GM18858 (cell line): ENCODE measurements at regions not wholly inside any gene's neighbourhood (a gene's known extent, or its start where the extent isn't known, plus 50 kb on each side); places are given as distances from the start of the nearest gene placed in this dataset.
"Not testable (repeated sequence)": the region's sequence is repeated elsewhere in the genome, so short reads cannot be mapped to it uniquely, and the experiment has no call there.

Experiments used
- ATAC-seq: cut with Tn5 transposase; IDR thresholded peaks from one replicate; pipeline ENCODE4 v1.9.1; 2021; ENCODE audit not compliant: unreplicated experiment

DNA sequence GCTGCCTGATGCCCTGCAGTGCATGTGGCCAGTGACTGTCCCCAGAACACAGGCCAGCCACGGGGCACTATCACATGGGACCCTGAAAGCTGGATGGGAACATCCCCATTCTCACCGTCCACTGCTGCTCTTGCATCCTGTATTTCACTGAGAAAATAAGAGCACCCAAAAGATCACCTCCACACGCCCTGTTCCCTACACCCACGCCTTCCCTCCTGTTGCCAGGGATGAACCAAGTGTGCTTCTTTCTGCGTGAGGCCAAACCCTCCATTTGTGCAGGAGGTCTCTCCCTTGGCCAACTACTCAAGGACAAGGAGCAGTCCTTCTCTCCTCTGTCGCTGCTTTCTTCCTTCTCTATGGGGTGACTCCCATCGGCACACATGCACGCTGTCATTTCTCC is 118.3 kb downstream of the LRRC37A3 start:
- not testable (repeated sequence) for ATAC-seq

DNA sequence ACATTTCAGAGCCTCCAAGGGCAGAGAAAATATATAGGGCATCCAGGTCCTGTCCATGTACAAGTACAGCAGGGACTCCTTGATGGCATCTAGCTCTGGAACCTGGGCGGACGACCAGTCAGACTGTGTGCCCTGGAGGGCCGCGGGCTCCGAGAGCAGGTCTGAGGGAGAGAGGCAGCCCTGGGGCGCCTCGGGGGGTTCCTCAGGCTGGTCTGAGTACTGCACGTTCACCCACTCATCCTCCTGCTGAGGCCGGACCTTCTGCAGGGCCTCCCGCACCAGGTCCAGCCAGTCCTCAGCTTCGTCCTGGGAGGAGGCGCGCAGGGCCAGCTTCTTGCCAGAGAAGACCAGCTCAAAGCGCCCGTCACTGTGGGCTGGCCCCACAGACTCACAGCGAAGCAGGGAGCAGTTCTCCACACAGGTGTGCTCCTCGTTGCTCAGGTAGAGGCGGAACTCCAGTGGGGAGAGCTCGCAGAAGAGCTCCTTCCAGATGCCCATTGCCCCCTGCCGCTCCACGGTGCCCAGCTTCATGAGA is 118.8 kb downstream of the LRRC37A3 start:
- ATAC-seq = not testable (repeated sequence)

GRCh38 chr17:64799543-64800188 is 119.6 kb downstream of the LRRC37A3 start:
- not testable (repeated sequence) for ATAC-seq

- not testable (repeated sequence) for ATAC-seq
Observed at GRCh38 chr17:64798961-64799360, 120.3 kb downstream of the LRRC37A3 start.

GRCh38 chr17:64798489-64798790 is 120.8 kb downstream of the LRRC37A3 start:
- not testable (repeated sequence) for ATAC-seq

GRCh38 chr17:64797746-64798488 is 121.4 kb downstream of the LRRC37A3 start:
- not testable (repeated sequence) for ATAC-seq

DNA sequence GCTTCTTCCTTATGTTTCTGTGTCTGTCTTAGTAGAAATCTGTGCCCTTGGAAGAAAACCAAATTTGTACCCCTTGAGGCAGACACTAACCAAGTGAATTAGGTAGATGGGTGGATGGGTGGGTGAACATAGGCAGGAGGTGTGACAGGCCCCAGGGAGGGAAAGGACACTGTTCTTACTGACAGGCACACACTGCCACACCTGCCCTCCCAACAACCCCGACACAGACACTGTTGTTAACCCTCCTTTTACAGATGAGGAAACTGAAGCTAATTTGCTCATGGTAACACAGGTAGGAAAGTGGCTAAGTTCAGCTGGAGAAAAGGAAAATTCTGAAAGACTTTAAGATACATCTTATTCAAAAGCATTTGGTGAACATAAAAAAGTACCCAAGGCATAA is 123.9 kb downstream of the LRRC37A3 start:
- not testable (repeated sequence) for ATAC-seq

- ATAC-seq = not testable (repeated sequence)
Observed at GRCh38 chr17:64794548-64795274, 124.6 kb downstream of the LRRC37A3 start.

DNA sequence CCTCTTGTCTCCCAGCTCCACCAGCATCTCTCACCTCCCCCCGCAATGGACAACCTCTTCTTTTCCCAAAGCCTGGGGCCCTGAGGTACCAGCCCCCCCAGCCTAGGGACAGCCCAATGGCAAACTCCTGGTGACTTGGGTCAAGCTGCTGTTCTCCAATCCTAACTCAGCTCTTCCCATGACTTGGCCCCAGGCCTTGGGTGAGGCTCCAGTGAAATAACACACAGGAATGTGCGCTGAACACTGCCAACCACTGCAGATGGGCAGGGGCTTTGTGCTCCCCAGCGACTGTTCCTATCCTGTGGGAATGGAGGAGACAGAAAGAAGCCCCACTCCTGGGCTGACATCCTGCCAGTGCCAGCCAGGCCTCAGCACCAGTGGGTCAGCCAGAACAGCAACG is 125.2 kb downstream of the LRRC37A3 start:
- not testable (repeated sequence) for ATAC-seq

DNA sequence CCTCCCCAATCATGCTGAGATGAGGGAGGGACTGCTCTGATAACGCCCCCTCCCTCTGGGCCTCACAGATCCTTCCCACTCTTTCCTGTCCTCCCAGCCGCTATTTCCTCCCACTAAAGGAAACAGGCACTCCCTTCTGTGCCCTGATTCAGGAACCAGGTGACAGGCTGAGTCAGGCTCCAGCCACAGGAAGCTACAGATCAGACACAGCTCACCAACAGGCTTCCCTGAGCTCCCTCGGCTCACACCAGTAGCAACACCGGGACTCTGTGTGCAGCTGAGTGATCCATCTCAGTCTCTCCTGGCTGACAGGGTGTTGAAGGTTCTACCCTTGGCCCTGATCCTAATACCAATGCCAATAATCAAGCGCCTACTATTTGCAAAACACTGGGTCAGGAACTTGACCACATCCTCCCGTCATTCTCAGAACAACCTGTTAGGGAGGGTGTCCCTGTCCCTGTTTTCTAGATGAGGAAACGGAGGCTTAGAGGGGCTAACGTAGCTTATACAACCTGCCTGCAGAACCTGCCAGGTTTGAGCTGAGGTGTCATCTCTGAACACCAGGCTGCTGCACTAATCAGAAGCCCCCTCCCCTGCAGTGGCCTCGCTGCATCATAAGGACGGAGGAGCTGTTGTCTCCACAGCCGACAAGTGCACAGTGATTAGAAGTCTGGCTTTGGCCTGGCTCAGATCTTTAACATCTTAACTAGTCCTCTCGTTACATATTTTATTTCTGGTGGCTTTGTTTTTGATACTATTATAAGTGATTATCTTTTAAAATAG is 126.3 kb downstream of the LRRC37A3 start:
- not testable (repeated sequence) for ATAC-seq

- not testable (repeated sequence) for ATAC-seq
Observed at GRCh38 chr17:64792276-64792675, 127.0 kb downstream of the LRRC37A3 start.

GRCh38 chr17:64791691-64792090 is 127.6 kb downstream of the LRRC37A3 start:
- ATAC-seq = not testable (repeated sequence)

GRCh38 chr17:64791226-64791625 is 128.1 kb downstream of the LRRC37A3 start:
- ATAC-seq = not testable (repeated sequence)

- not testable (repeated sequence) for ATAC-seq
Observed at GRCh38 chr17:64790690-64791089, 128.6 kb upstream of the SMURF2 start.

- ATAC-seq = not testable (repeated sequence)
Observed at GRCh38 chr17:64790193-64790592, 128.1 kb upstream of the SMURF2 start.

GRCh38 chr17:64789061-64789445 is 126.9 kb upstream of the SMURF2 start:
- ATAC-seq = not testable (repeated sequence)

GRCh38 chr17:64788286-64789060 is 126.4 kb upstream of the SMURF2 start:
- ATAC-seq = no peak

DNA sequence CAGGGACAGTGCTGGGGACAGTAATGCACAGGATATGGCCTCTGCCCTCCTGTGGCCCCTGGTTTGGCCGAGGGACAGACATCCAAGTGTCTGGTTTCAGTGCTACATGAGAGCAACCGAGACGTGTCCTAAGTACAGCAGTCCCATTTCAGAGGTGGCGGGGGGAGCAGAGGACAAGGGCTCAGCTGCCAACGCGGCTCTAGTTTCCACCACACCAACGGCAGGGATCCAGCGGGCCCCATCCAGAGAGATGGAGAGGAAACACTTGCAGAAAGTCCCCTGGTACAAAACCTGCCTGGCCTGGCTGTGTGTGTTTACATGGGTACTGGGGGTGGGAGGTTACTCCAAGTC is 125.8 kb upstream of the SMURF2 start:
- no peak for ATAC-seq

DNA sequence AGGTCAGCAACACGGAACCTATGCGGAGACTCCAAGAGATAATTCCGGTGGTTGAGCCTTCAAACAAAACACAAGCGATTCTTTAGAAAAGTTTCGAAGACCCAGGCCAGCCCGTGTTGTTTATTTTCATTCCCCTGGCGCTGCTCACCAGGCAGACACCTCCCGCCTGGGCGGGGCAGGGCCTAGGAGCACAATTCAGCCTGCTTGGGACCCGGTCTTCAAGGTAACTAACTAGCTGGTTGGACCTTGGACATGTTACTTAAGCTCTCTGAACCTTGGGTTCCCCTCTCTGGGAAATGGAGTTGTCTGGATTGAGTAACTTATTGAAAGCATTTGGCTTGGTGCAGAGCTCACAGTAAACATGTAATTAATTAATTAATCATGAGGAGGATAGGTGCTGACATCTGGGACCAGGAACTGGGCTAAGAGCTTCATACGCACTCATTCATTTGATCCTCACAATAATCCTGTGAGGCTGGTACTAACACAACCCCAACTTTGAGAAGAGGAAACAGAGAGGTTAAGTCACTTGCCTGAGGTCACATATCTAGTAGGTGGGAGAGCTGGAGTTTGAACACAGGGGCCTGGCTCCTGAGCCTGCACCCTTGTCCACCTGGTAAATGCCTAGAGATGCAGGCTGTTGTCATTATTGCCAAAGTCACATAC is 125.3 kb upstream of the SMURF2 start:
- ATAC-seq = no peak

- no peak for ATAC-seq
Observed at GRCh38 chr17:64786337-64786736, 124.2 kb upstream of the SMURF2 start.
